ENCODE measurements at regions not wholly inside any gene's neighbourhood (a gene's known extent, or its start where the extent isn't known, plus 50 kb on each side); places are given as distances from the start of the nearest gene placed in this dataset.

DNA sequence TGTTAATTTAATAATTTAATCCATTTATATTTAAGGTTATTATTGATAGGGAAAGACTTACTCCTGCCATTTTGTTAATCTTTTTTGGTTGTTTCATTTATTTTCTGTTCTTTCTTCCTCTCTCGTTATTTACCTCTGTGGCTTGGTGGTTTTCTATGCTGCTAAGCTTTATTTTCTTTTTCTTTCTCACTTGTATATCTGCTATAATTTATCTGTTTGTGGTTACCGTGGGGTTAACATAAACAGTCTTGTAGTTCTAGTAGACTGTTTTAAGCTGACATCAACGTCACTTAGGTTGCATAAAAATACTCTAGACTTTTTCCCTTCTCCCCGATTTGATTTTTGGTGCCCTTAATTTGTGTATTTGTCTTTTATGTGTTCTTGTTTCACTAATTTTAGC is 381.3 kb upstream of the SPTLC3 start (continued):
- TF ChIP-seq MGA (IDR thresholded peaks at IDR 0.05) (no peak), ZNF274 (IDR thresholded peaks at IDR 0.05; ENCODE audit: borderline replicate concordance, low read depth, low read length) (no peak), ASH1L (IDR thresholded peaks at IDR 0.05; ENCODE audit: borderline replicate concordance, low read depth, partially characterized antibody) (no peak), XRCC5 (IDR thresholded peaks at IDR 0.05; ENCODE audit: low read depth, low read length) (no peak), PREB (CRISPR knock-in tag; IDR thresholded peaks at IDR 0.05) (no peak)
